ENCODE measurements at regions not wholly inside any gene's neighbourhood (a gene's known extent, or its start where the extent isn't known, plus 50 kb on each side); places are given as distances from the start of the nearest gene placed in this dataset.

- in situ Hi-C loops (cut with MboI; ENCODE audit: low sequenced_read_pairs in 4 of 4), result no loop called here
- Histone ChIP-seq H3K4me3 (no peak overlapping the region), H3K4me1 (no peaks in the 10 kb centered on the region), H3K9me3 (no peaks in the 10 kb centered on the region), H3K36me3 (no peaks in the 10 kb centered on the region), H3K27me3 (no peaks in the 10 kb centered on the region), H3K27ac (no peak overlapping the region)
- DNase-seq (no peak), ATAC-seq (no peak)
- TF ChIP-seq CTCF (IDR thresholded peaks at IDR 0.05 in 4 of 5, conservative IDR thresholded peaks at IDR 0.05 in 1 of 5) (no peak), POLR2A (IDR thresholded peaks at IDR 0.05) (no peak)
- intact Hi-C loops (cut with DNase I; ENCODE audit: low total_unique reads), result no loop called here
Observed at GRCh38 chr5:125433457-125433856, 687.0 kb upstream of the ZNF608 start.

- no peak for DNase-seq
- no peak for ATAC-seq
- no peaks in the 10 kb centered on the region for H3K36me3 ChIP-seq
- intact Hi-C loops (cut with DNase I; ENCODE audit: low total_unique reads) (no loop called here), in situ Hi-C loops (cut with MboI; ENCODE audit: low sequenced_read_pairs in 4 of 4) (no loop called here)
- H3K4me1 ChIP-seq, result no peaks in the 10 kb centered on the region
- H3K4me3 ChIP-seq, result no peak overlapping the region
- TF ChIP-seq POLR2A (IDR thresholded peaks at IDR 0.05), result no peak
- no peak for TF ChIP-seq CTCF (IDR thresholded peaks at IDR 0.05 in 4 of 5, conservative IDR thresholded peaks at IDR 0.05 in 1 of 5)
- no peak overlapping the region for H3K27ac ChIP-seq
- H3K27me3 ChIP-seq, result no peaks in the 10 kb centered on the region
- H3K9me3 ChIP-seq, result no peaks in the 10 kb centered on the region
Observed at GRCh38 chr5:125439243-125439642, 692.8 kb upstream of the ZNF608 start.

DNA sequence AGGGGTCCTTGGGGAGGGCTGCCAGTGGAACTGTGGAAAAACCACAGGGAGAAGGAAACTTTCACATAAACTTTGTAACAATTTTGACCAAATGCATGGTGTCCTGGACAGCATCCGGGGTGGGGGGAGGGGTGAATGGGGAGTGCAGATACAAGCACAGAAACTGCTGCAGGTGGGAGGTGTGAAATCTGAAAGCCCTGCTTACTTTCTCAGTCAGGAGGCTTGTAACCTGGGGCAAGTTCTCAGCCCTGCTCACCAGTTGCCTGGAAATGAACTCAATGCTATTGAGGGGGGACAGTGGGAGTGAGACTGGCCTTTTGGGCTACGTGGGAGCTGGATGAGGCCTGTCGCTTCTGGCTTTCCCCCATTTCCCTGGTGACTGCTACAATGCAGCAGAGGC lies 694.5 kb upstream of the ZNF608 start:
- H3K9me3 ChIP-seq, result no peaks in the 10 kb centered on the region
- H3K36me3 ChIP-seq, result no peaks in the 10 kb centered on the region
- H3K27me3 ChIP-seq, result no peaks in the 10 kb centered on the region
- no peak overlapping the region for H3K27ac ChIP-seq
- no peak for DNase-seq
- ATAC-seq, result no peak
- H3K4me1 ChIP-seq, result no peaks in the 10 kb centered on the region
- intact Hi-C loops (cut with DNase I; ENCODE audit: low total_unique reads) (no loop called here), in situ Hi-C loops (cut with MboI; ENCODE audit: low sequenced_read_pairs in 4 of 4) (no loop called here)
- TF ChIP-seq CTCF (IDR thresholded peaks at IDR 0.05 in 4 of 5, conservative IDR thresholded peaks at IDR 0.05 in 1 of 5), result no peak
- TF ChIP-seq POLR2A (IDR thresholded peaks at IDR 0.05), result no peak
- no peak overlapping the region for H3K4me3 ChIP-seq

DNA sequence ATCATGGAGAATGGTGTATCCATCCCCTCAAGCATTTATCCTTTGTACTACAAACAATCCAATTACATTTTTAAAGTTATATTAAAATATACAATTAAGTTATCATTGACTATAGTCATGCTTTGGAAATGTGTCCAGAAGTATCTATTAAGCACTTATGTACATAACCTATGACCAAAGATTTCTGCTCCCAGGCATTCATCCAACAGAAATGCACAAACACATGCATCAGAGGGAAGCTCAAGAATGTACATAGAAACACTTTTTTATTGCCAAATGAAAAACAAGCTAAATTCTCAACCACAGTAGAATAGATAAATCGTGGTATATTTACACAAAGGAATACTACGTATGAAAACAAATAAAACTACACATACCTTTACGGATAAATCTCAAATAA lies 700.5 kb upstream of the ZNF608 start:
- no peak overlapping the region for H3K27ac ChIP-seq
- no peaks in the 10 kb centered on the region for H3K4me1 ChIP-seq
- H3K27me3 ChIP-seq, result no peaks in the 10 kb centered on the region
- in situ Hi-C loops (cut with MboI; ENCODE audit: low sequenced_read_pairs in 4 of 4), result no loop called here
- no peak overlapping the region for H3K4me3 ChIP-seq
- no peak for ATAC-seq
- no peak for TF ChIP-seq POLR2A (IDR thresholded peaks at IDR 0.05)
- no peak for TF ChIP-seq CTCF (IDR thresholded peaks at IDR 0.05 in 4 of 5, conservative IDR thresholded peaks at IDR 0.05 in 1 of 5)
- DNase-seq, result no peak
- intact Hi-C loops (cut with DNase I; ENCODE audit: low total_unique reads), result no loop called here
- no peaks in the 10 kb centered on the region for H3K36me3 ChIP-seq
- H3K9me3 ChIP-seq, result no peaks in the 10 kb centered on the region

- Histone ChIP-seq H3K27me3 (no peaks in the 10 kb centered on the region), H3K9me3 (no peaks in the 10 kb centered on the region), H3K27ac (no peak overlapping the region), H3K4me1 (no peaks in the 10 kb centered on the region), H3K4me3 (no peak overlapping the region), H3K36me3 (no peaks in the 10 kb centered on the region)
- no peak for TF ChIP-seq CTCF (IDR thresholded peaks at IDR 0.05 in 4 of 5, conservative IDR thresholded peaks at IDR 0.05 in 1 of 5)
- TF ChIP-seq POLR2A (IDR thresholded peaks at IDR 0.05), result no peak
- intact Hi-C loops (cut with DNase I; ENCODE audit: low total_unique reads), result no loop called here
- DNase-seq (no peak), ATAC-seq (no peak)
- in situ Hi-C loops (cut with MboI; ENCODE audit: low sequenced_read_pairs in 4 of 4), result no loop called here
Observed at GRCh38 chr5:125450771-125451170, 704.3 kb upstream of the ZNF608 start.

Data from gastrocnemius medialis (tissue), 4 donors.